ENCODE measurements at regions not wholly inside any gene's neighbourhood (a gene's known extent, or its start where the extent isn't known, plus 50 kb on each side); places are given as distances from the start of the nearest gene placed in this dataset.

DNA sequence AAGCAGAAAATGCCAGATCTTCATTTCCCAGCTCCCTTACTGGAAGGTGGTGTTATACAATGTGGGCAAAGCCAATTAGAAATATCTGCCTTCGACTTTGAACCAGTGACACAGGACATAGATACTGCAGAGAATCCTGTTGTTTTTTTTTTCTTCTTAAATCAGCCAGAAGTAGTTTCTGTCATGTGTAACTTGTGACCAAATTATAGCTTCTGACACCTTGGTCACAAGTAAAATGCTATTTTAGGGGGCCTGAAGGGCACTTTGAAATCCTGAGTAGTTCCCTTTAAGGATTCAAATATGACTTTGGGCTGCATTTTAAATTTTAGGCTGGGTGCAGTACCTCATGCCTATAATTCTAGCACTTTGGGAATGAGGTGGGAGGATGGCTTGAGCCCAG lies 89.0 kb upstream of the TLK1 start:
- Mint-ChIP-seq H3K27me3 (ENCODE audit: low read depth) (peaks cover 2% of the 10 kb centered on the region; the same call in 1 of the 2 replicates), H3K36me3 (peaks cover 34% of the 10 kb centered on the region), H3K4me1 (peaks cover 3% of the 10 kb centered on the region), H3K9me3 (peaks cover 36% of the 10 kb centered on the region), H3K27ac (no peak overlapping the region), H3K4me3 (no peak overlapping the region)
- CTCF ChIA-PET = no interaction called here
- ATAC-seq (no peak), DNase-seq (ENCODE audit: low spot score) (no peak)
- POLR2A ChIA-PET = interaction anchor here (0.7 kb wide), 1 partner anchor 263 kb away, joined by 7 read pairs; no protein-coding TSS in a partner anchor
- TF ChIP-seq, protein P1, sequence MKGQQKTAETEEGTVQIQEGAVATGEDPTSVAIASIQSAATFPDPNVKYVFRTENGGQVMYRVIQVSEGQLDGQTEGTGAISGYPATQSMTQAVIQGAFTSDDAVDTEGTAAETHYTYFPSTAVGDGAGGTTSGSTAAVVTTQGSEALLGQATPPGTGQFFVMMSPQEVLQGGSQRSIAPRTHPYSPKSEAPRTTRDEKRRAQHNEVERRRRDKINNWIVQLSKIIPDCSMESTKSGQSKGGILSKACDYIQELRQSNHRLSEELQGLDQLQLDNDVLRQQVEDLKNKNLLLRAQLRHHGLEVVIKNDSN (CRISPR knock-in tag; IDR thresholded peaks at IDR 0.05) = no peak
- TF ChIP-seq, protein P2, sequence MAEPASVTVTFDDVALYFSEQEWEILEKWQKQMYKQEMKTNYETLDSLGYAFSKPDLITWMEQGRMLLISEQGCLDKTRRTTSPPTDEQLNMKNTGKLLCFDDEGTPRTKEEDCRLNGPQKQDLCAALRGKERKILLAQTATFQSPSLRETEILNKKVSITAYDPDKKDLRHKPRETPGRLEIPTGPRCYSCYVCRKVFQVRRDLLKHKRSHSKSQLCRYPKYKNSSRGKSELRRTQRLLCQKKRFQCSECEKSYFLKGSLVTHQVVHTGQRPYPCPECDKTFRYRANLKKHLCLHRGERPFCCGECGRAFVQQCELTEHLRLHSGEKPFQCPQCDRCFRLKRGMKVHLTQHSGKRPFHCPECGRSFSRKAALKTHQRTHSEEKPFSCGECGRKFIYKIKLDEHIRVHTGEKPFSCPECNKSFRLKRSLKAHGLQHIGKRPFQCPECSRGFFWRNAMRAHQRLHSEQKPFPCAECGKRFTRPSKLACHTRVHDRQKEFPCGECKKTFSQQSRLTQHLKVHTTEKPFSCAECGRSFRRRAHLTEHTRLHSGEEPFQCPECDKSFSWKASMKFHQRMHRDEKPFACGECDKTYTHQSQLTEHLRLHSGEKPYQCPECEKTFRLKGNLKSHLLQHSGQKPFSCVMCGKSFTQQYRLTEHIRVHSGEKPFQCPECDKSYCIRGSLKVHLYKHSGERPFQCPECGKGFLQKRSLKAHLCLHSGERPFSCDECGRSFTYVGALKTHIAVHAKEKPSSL (CRISPR knock-in tag; conservative IDR thresholded peaks at IDR 0.05) = no peak
- TF ChIP-seq, protein P3, sequence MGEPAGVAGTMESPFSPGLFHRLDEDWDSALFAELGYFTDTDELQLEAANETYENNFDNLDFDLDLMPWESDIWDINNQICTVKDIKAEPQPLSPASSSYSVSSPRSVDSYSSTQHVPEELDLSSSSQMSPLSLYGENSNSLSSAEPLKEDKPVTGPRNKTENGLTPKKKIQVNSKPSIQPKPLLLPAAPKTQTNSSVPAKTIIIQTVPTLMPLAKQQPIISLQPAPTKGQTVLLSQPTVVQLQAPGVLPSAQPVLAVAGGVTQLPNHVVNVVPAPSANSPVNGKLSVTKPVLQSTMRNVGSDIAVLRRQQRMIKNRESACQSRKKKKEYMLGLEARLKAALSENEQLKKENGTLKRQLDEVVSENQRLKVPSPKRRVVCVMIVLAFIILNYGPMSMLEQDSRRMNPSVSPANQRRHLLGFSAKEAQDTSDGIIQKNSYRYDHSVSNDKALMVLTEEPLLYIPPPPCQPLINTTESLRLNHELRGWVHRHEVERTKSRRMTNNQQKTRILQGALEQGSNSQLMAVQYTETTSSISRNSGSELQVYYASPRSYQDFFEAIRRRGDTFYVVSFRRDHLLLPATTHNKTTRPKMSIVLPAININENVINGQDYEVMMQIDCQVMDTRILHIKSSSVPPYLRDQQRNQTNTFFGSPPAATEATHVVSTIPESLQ (CRISPR knock-in tag; IDR thresholded peaks at IDR 0.05) = no peak
- TF ChIP-seq, protein P4, sequence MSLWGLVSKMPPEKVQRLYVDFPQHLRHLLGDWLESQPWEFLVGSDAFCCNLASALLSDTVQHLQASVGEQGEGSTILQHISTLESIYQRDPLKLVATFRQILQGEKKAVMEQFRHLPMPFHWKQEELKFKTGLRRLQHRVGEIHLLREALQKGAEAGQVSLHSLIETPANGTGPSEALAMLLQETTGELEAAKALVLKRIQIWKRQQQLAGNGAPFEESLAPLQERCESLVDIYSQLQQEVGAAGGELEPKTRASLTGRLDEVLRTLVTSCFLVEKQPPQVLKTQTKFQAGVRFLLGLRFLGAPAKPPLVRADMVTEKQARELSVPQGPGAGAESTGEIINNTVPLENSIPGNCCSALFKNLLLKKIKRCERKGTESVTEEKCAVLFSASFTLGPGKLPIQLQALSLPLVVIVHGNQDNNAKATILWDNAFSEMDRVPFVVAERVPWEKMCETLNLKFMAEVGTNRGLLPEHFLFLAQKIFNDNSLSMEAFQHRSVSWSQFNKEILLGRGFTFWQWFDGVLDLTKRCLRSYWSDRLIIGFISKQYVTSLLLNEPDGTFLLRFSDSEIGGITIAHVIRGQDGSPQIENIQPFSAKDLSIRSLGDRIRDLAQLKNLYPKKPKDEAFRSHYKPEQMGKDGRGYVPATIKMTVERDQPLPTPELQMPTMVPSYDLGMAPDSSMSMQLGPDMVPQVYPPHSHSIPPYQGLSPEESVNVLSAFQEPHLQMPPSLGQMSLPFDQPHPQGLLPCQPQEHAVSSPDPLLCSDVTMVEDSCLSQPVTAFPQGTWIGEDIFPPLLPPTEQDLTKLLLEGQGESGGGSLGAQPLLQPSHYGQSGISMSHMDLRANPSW (CRISPR knock-in tag; conservative IDR thresholded peaks at IDR 0.05; ENCODE audit: low read depth) = no peak
- TF ChIP-seq NFYB (CRISPR knock-in tag; conservative IDR thresholded peaks at IDR 0.05; ENCODE audit: low read depth) (no peak), SMAD3 (CRISPR knock-in tag; IDR thresholded peaks at IDR 0.05; ENCODE audit: borderline replicate concordance) (no peak), ZNF232 (CRISPR knock-in tag; IDR thresholded peaks at IDR 0.05) (no peak), RORB (CRISPR knock-in tag; IDR thresholded peaks at IDR 0.05) (no peak), GTF2I (CRISPR knock-in tag; conservative IDR thresholded peaks at IDR 0.05) (no peak), ZBTB21 (CRISPR knock-in tag; IDR thresholded peaks at IDR 0.05; ENCODE audit: borderline replicate concordance) (no peak), ELF4 (CRISPR knock-in tag; IDR thresholded peaks at IDR 0.05; ENCODE audit: low read depth) (no peak), ETV6 (CRISPR knock-in tag; IDR thresholded peaks at IDR 0.05) (no peak), NFATC4 (CRISPR knock-in tag; IDR thresholded peaks at IDR 0.05) (no peak), TEAD4 (CRISPR knock-in tag; IDR thresholded peaks at IDR 0.05) (no peak)
- TF ChIP-seq, protein P5, sequence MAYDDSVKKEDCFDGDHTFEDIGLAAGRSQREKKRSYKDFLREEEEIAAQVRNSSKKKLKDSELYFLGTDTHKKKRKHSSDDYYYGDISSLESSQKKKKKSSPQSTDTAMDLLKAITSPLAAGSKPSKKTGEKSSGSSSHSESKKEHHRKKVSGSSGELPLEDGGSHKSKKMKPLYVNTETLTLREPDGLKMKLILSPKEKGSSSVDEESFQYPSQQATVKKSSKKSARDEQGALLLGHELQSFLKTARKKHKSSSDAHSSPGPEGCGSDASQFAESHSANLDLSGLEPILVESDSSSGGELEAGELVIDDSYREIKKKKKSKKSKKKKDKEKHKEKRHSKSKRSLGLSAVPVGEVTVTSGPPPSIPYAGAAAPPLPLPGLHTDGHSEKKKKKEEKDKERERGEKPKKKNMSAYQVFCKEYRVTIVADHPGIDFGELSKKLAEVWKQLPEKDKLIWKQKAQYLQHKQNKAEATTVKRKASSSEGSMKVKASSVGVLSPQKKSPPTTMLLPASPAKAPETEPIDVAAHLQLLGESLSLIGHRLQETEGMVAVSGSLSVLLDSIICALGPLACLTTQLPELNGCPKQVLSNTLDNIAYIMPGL (CRISPR knock-in tag; IDR thresholded peaks at IDR 0.05) = no peak
- TF ChIP-seq, protein P6, sequence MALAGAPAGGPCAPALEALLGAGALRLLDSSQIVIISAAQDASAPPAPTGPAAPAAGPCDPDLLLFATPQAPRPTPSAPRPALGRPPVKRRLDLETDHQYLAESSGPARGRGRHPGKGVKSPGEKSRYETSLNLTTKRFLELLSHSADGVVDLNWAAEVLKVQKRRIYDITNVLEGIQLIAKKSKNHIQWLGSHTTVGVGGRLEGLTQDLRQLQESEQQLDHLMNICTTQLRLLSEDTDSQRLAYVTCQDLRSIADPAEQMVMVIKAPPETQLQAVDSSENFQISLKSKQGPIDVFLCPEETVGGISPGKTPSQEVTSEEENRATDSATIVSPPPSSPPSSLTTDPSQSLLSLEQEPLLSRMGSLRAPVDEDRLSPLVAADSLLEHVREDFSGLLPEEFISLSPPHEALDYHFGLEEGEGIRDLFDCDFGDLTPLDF (CRISPR knock-in tag; IDR thresholded peaks at IDR 0.05) = no peak
- TF ChIP-seq, protein P7, sequence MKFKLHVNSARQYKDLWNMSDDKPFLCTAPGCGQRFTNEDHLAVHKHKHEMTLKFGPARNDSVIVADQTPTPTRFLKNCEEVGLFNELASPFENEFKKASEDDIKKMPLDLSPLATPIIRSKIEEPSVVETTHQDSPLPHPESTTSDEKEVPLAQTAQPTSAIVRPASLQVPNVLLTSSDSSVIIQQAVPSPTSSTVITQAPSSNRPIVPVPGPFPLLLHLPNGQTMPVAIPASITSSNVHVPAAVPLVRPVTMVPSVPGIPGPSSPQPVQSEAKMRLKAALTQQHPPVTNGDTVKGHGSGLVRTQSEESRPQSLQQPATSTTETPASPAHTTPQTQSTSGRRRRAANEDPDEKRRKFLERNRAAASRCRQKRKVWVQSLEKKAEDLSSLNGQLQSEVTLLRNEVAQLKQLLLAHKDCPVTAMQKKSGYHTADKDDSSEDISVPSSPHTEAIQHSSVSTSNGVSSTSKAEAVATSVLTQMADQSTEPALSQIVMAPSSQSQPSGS (CRISPR knock-in tag; IDR thresholded peaks at IDR 0.05; ENCODE audit: borderline replicate concordance, low read depth) = no peak
